AML-193 (cell line): ENCODE measurements at regions not wholly inside any gene's neighbourhood (a gene's known extent, or its start where the extent isn't known, plus 50 kb on each side); places are given as distances from the start of the nearest gene placed in this dataset.

ENCODE experiments used
- DNase-seq, 2 experiments: peaks; one replicate each; lab custom pipeline; 2025; lab: John Stamatoyannopoulos, UW

- DNase-seq = no peak
Observed at GRCh38 chr18:38007676-38008330, 442.2 kb upstream of the CELF4 start.

- no peak for DNase-seq
Observed at GRCh38 chr18:38007026-38007425, 441.4 kb upstream of the CELF4 start.

- DNase-seq = no peak
Observed at GRCh38 chr18:38006541-38006940, 440.9 kb upstream of the CELF4 start.

- no peak for DNase-seq
Observed at GRCh38 chr18:37997695-37998094, 432.1 kb upstream of the CELF4 start.

GRCh38 chr18:37987901-37988300, 422.3 kb upstream of the CELF4 start:
- no peak for DNase-seq

GRCh38 chr18:37986665-37987064, 421.1 kb upstream of the CELF4 start:
- no peak for DNase-seq

GRCh38 chr18:37985126-37985525, 419.5 kb upstream of the CELF4 start:
- DNase-seq = no peak

GRCh38 chr18:37980556-37980955, 415.0 kb upstream of the CELF4 start:
- no peak for DNase-seq

GRCh38 chr18:37975446-37975845, 409.8 kb upstream of the CELF4 start:
- DNase-seq = no peak

GRCh38 chr18:37967261-37967660, 401.7 kb upstream of the CELF4 start:
- DNase-seq = no peak

- no peak for DNase-seq
Observed at GRCh38 chr18:37965572-37965970, 400.0 kb upstream of the CELF4 start.

- no peak for DNase-seq
Observed at GRCh38 chr18:37964885-37965571, 399.4 kb upstream of the CELF4 start.

GRCh38 chr18:37963837-37964236, 398.2 kb upstream of the CELF4 start:
- DNase-seq = no peak

- no peak for DNase-seq
Observed at GRCh38 chr18:37962316-37962966, 396.8 kb upstream of the CELF4 start.

- no peak for DNase-seq
Observed at GRCh38 chr18:37958499-37958898, 392.9 kb upstream of the CELF4 start.

GRCh38 chr18:37956902-37957301, 391.3 kb upstream of the CELF4 start:
- no peak for DNase-seq

GRCh38 chr18:37956020-37956419, 390.4 kb upstream of the CELF4 start:
- DNase-seq = no peak

- no peak for DNase-seq
Observed at GRCh38 chr18:37955201-37955600, 389.6 kb upstream of the CELF4 start.

GRCh38 chr18:37953876-37954275, 388.3 kb upstream of the CELF4 start:
- no peak for DNase-seq

- DNase-seq = no peak
Observed at GRCh38 chr18:37948471-37948870, 382.9 kb upstream of the CELF4 start.

- no peak for DNase-seq
Observed at GRCh38 chr18:37946324-37946723, 380.7 kb upstream of the CELF4 start.

GRCh38 chr18:37944700-37945270, 379.2 kb upstream of the CELF4 start:
- no peak for DNase-seq

GRCh38 chr18:37937287-37937686, 371.7 kb upstream of the CELF4 start:
- DNase-seq = no peak
